Motor neuron (in vitro differentiated cells): ENCODE measurements at regions not wholly inside any gene's neighbourhood (a gene's known extent, or its start where the extent isn't known, plus 50 kb on each side); places are given as distances from the start of the nearest gene placed in this dataset.

Source experiments
- ATAC-seq, 8 experiments: fragments of 200-7000 bp; cut with Tn5 transposase; replicated peaks in 6 of 8; 2 replicates each; pipeline ENCODE4 v1.8.0; 2021; ENCODE audit warnings: mild to moderate bottlenecking in 8 of 8, moderate library complexity in 8 of 8
- H3K27ac ChIP-seq, 2 donors: fragments of 250-450 bp; sonication (Bioruptor Pico); 2 replicates each; pipeline ENCODE4 v1.9.0; 2021; ENCODE audit warnings: antibody characterized with exemption in 2 of 2, mild to moderate bottlenecking in 2 of 2, moderate library complexity in 1 of 2
- H3K4me1 ChIP-seq, 2 donors: fragments of 250-450 bp; sonication (Bioruptor Pico); replicated peaks in 1 of 2; 2 replicates each; pipeline ENCODE4 v1.6.1; 2021; ENCODE audit warnings: antibody characterized with exemption in 2 of 2, mild to moderate bottlenecking in 2 of 2, moderate library complexity in 1 of 2
- H3K4me3 ChIP-seq, 5 donors: fragments of 250-450 bp; sonication (Bioruptor Pico); 2 replicates each; pipeline ENCODE4 v1.9.0; 2021; ENCODE audit warnings: antibody characterized with exemption in 5 of 5, mild to moderate bottlenecking in 5 of 5, moderate library complexity in 4 of 5
- WGBS, 10 experiments: fragments of 450-650 bp; shearing (Covaris generic); methylation state at CpG; one replicate each; pipeline ENCODE4 v1.0.0; 2022; 5-methylcytosine and 5-hydroxymethylcytosine counted together
- in situ Hi-C, 9 experiments: fragments of 400-800 bp; cut with MboI; loops; one replicate each; pipeline ENCODE4 v1.15.0; 2021; ENCODE audit warnings: low sequenced_read_pairs in 9 of 9, low pct_unique_long_range_greater_than_20kb in 2 of 9; ENCODE audit not compliant: unreplicated experiment in 9 of 9

DNA sequence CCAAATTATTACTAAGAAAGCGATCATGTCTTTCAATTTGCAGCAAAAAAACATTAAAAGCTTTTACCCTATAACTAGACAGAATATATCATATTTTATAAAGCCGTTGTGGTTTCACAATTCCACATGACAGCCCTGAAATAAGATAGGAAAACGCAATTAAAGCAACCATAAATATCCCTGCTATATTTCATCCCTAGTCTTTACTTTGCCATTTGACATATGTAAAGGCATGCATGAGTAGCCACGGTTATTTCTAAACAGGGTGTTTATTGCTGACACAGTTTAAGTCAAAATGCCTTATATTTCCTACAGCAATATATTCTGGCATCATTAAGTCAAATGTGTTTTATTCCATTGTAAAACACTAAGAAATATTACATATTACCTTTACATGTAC lies 239.9 kb downstream of the DSEL start:
- Histone ChIP-seq H3K4me1 (no peaks in the 10 kb centered on the region), H3K4me3 (no peak overlapping the region), H3K27ac (no peak overlapping the region)
- 27 to 89% (median 67%) methylated on average over 3 to 4 of the region's 4 CpGs for WGBS, 10 experiments
- in situ Hi-C loops, result no loop called here
- ATAC-seq, result peak in 5 of 8 experiments; percentile 47 to 87 (median 79)

DNA sequence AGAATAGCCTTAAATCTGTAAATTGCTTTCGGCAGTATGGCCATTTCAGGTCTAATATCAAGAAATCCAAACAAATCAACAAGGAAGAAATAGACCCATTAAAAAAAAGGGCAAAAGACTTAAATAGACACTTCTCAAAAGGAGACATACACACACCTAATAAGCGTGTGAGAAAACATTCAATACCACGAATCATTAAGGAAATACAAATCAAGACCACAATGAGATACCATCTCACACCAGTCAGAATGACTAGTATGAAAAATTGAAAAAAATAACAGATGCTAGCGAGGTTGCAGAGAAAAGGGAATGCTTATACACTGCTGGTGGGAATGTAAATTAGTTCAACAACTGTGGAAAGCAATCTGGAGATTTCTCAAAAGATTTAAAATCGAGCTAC lies 243.2 kb downstream of the DSEL start:
- 68 to 100% (median 93%) methylated on average over 2 to 5 of the region's 5 CpGs for WGBS, 10 experiments
- no peak overlapping the region for H3K27ac ChIP-seq
- H3K4me3 ChIP-seq, result no peak overlapping the region
- in situ Hi-C loops, result no loop called here
- no peaks in the 10 kb centered on the region for H3K4me1 ChIP-seq
- no peak for ATAC-seq

DNA sequence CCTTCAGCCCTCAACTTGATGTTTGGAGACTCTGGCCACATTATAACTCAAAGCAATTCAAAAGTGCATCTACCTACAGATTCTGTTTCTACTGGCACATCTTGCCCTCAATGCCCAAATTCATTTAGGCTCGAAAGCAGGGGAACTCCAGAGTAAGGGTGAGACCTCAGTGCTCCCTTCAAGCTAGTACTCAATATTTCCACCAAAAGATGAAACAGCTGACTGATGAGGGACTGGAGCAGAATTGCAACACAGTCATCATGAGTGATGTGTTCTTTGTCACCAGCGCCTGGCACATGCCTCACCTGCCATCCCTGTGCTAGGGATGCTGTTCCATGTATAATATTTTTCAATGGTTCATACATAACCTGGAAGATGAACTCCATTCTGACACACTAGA lies 247.3 kb downstream of the DSEL start:
- in situ Hi-C loops, result no loop called here
- ATAC-seq, result no peak
- 60 to 100% (median 89%) methylated on average over 1 to 2 of the region's 2 CpGs; no CpG with 5 or more reads in 4 of the 10 experiments for WGBS, 10 experiments

DNA sequence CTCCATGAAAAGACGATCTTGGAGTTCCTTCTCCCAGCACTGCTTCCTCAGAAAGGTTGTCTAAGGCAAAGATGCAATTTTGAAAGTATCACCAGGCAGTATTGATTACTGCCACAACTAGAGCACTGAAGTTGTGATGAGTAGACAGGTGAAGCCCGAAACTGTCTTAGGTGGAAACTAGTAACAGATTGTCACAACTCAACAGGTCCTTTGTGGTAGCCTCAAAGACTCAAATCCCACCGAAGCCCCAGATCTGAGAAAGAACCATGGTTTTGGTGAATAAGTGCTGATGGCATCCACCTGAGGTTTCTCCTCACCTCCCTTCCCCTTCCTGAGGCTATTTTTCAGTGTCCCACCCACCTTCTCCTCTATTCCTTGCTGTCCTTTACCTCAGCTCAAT lies 248.0 kb downstream of the DSEL start:
- WGBS, 10 experiments, result 40 to 100% (median 83%) methylated on average over 1 to 3 of the region's 3 CpGs; no CpG with 5 or more reads in 2 of the 10 experiments
- in situ Hi-C loops, result no loop called here
- Histone ChIP-seq H3K4me3 (no peak overlapping the region), H3K4me1 (peaks cover 4 to 13% of the 10 kb centered on the region in 2 donors), H3K27ac (no peak overlapping the region)
- ATAC-seq, result no peak

More for the DNA sequence above, 247.3 kb downstream of the DSEL start:
- H3K27ac ChIP-seq, result no peak overlapping the region
- peaks cover 4 to 13% of the 10 kb centered on the region in 2 donors for H3K4me1 ChIP-seq
- no peak overlapping the region for H3K4me3 ChIP-seq

DNA sequence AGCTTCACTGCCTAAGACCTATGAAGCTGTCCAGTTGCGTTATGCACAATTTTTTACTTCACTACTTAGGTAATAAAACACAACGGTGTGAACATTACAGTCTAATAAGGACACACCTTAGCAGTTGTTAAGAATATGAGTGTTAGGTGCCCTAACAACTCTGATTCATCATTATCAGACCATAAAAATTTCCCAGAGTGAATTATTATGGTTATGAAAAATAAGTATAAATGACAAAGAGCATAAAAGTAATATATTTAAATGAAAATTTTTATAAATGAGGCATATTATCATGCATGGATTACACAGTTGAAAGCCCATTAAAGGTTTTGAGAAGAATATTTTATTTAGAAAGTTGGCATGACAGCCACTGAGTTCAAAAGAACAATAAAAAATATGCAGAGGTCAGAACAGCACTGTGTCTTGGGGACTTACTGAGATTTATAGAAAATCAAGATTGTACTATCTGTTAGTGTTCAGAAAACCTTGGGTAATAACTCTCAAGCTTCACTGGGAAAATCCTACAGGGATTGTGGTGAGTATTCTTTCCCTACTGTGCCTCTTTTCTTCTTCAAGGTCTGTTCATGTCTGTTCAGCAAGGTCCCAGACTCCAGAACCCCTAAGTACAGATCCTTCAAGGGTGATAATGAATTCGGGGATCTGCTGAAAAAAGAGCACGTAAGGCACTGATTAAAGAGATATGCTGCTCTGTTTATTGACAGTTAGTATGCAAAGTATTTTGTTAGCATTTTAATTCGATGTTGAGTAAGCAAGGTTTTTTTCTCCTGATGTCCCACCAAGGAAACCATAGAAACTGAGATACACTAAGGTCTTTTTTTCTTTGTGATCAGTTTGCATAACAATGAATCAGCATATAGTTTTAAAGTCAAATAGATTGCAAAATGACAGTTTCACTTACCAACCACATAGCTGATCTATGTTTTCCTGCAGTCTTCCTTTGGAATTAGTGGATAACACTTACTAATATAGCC lies 250.0 kb downstream of the DSEL start:
- ATAC-seq, result peak in 6 of 8 experiments; percentile 18 to 86 (median 54)
- in situ Hi-C loops, result no loop called here
- H3K27ac ChIP-seq, result no peak overlapping the region
- 6 to 100% (median 47%) methylated on average over 1 to 5 of the region's 5 CpGs; no CpG with 5 or more reads in 1 of the 10 experiments for WGBS, 10 experiments
- peaks cover 4 to 17% of the 10 kb centered on the region in 2 donors for H3K4me1 ChIP-seq
- H3K4me3 ChIP-seq, result no peak overlapping the region

DNA sequence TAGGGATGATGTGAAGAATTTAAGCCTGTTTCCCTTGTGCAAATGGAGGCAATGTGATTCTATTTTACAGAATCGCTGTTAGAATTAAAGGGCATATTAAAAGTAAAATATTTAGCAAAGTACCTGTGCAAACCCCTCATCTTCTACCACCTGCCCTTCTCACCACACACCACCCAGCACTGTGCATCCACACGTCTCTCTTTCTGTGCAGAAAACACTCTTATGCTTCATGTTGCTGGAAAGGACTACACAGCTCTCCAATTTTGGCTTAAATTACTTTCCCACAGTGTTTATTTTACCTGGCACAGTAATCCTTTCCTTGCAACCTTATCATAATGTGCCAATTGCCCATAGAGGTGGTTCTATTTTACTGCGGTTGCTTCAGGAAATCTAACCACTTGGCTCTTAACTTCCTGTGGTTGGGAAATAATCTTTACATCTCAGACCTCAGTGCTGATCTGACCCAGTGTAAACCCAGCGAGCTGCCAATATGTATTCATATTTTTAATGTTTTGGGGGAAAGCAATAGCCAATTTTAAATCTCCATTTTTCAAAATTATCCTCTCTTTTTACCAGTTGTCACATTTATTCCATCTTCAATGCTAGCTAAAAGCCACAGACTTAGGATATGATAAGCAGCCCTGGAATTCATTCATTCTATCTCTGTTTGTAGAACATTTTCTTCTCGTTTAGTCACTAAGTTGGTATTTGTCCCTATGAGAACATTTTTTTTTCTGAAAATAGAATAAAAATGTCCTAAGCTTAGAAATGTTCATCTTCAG lies 250.9 kb downstream of the DSEL start:
- WGBS, 10 experiments, result 0 to 100% (median 86%) methylated on average over 1 to 5 of the region's 5 CpGs
- Histone ChIP-seq H3K4me3 (no peak overlapping the region), H3K4me1 (peaks cover 4 to 17% of the 10 kb centered on the region in 2 donors), H3K27ac (no peak overlapping the region)
- no peak for ATAC-seq
- in situ Hi-C loops, result no loop called here

DNA sequence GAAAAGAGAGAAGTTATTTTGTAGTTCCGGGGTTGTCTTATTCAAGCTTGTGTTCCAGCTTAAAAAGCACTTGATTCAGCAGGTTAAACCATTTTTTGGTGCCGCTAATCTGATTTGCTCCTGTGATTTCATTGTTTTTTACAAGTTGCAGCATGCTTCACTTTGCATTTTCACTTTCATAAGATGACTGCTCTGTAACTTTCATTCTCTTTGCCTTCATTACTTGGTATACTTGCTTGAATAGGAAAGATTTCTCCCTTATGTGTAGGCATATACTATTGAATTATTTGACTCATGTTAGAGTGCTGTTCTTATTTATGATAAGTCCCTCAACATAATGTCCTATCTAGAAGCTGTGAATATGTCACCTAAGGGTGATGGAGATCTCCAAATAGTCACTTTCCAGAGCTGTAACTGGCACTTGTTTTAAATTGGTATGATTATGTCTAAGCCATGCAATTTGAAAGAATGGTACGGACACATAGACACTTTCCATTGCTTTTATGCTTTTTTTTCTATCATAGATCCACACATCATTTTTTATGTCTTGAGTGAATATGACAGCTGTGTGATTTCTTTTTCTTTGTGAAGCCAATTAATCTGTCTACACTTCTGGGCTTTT lies 254.5 kb downstream of the DSEL start:
- H3K4me3 ChIP-seq, result no peak overlapping the region
- peaks cover 4 to 14% of the 10 kb centered on the region in 2 donors for H3K4me1 ChIP-seq
- no peak overlapping the region for H3K27ac ChIP-seq
- in situ Hi-C loops, result no loop called here
- WGBS, 10 experiments, result 63 to 96% (median 85%) methylated on average over 1 to 3 of the region's 3 CpGs
- ATAC-seq, result peak in 1 of 8 experiments; percentile 21

DNA sequence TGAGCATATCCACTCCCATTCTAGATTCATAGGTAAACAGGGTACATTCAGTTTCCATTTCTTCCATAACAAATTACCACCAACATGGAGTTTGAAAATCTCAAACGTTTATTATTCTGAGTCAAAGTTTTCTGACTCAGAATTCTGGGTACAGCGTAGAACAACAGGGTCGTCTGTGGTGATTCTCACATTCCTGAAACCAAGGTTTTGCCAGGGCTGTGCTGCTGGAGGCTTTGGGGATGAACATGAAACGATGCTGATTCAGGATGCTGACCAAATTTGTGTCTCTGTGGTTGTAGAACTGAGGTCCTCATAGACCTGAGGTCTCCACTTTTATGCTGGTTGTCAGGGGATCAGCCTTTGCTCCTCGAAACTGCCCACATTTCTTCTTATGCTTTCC lies 255.7 kb downstream of the DSEL start:
- ATAC-seq, result no peak
- Histone ChIP-seq H3K4me3 (no peak overlapping the region), H3K4me1 (peaks cover 0 to 4% of the 10 kb centered on the region in 2 donors), H3K27ac (no peak overlapping the region)
- in situ Hi-C loops, result no loop called here
- 50 to 100% (median 90%) methylated on average over 1 to 3 of the region's 5 CpGs; no CpG with 5 or more reads in 5 of the 10 experiments for WGBS, 10 experiments

DNA sequence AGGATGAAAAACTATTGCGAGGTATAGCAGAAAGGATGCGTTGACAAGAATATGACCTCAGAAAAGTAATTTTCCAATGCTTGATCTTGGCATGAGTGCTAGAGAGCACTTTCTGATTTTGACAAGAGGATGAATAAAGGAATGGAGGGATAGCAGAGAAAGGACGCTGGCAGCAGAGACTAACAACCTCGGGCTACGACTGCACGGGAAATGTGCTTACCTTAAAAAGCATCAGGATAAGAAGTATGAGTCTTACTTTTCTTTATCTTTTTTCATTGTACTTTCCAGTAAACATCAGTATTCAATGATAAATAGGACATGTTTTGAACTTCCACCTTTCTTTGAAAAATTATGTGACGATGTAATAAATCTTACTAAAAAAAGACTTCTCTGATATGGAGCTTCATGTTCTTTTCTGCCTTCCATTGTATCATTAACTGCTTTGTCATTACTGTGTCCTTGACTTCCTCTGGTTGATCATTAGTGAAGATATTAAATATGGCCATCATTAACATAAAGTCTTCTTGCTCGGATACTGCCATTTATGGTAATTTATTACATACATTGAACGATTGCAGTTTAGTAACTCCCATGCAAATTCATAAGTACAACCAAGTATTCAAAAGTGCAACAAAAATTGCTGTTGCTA lies 265.6 kb downstream of the DSEL start:
- no peak overlapping the region for H3K4me3 ChIP-seq
- WGBS, 10 experiments, result 74 to 97% (median 81%) methylated on average over 5 to 9 of the region's 9 CpGs; no CpG with 5 or more reads in 1 of the 10 experiments
- H3K27ac ChIP-seq, result no peak overlapping the region
- in situ Hi-C loops, result no loop called here
- H3K4me1 ChIP-seq, result peaks cover 0 to 5% of the 10 kb centered on the region in 2 donors
- peak in 4 of 8 experiments; percentile 39 to 74 (median 68) for ATAC-seq

DNA sequence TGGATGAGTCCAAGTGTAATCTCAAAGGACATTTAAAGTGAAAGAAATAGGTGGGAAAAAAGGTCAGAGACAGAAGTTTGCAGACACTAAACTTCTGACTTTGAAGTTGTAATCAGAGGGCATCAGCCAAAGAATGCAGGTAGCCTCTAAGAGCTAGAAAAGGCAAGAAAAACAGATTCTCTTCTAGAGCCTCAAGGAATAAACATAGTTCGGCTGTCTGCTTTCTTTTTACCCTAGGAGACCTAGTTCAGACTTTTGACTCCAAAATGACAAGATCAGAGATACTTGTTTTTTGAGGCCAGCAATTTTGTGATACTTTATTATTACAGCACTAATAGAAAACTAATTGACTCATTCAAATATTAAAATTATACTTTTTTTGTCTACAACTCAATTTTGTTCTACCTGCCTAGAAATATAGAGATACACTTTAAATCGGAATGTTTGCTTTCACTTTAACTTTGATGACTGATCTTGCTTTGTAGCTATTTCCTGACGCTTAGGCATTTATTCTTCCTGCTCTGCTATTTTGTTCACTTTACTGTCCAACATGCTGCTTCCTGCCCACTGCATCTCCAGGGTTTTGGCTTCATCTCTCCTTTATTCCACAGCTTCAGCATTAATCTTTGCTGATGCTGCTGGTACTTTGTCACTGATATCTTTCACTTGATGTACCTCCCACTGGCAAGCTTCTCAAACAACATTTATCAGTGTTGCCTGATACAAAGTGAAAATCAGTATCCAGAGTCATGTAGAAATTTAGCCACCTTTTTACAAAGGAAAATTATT lies 272.5 kb downstream of the DSEL start:
- in situ Hi-C loops, result loop anchor here in 1 of 9 experiments (25.0 kb wide), 1 partner anchor 1418 kb away; no protein-coding TSS in a partner anchor
- ATAC-seq, result peak in 1 of 8 experiments; percentile 29
- WGBS, 10 experiments, result 0 to 100% (median 75%) methylated on average over 1 to 3 of the region's 3 CpGs; no CpG with 5 or more reads in 1 of the 10 experiments
- H3K4me1 ChIP-seq, result peaks cover 0 to 10% of the 10 kb centered on the region in 2 donors
- H3K4me3 ChIP-seq, result no peak overlapping the region
- H3K27ac ChIP-seq, result no peak overlapping the region

DNA sequence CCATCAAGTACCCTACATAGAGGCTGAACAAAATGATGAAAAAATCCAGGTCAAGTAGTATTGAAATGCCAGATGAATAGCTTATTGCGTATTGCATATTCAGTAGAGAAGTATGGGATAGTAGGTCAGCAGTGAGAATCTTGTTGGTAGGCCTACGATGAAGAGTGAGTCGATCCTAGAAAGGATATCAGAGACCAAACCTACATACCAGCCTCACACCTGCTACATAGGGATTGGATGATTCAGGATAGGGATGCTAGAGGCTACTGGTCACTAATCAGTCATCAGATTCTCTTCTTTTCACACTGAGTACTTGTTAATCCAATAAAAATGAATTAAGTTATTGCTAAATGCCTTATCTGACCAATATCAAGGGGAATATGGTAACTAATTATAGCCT lies 274.5 kb downstream of the DSEL start:
- Histone ChIP-seq H3K4me1 (peaks cover 0 to 10% of the 10 kb centered on the region in 2 donors), H3K4me3 (no peak overlapping the region), H3K27ac (no peak overlapping the region)
- in situ Hi-C loops, result loop anchor here in 1 of 9 experiments (25.0 kb wide), 1 partner anchor 1420 kb away; no protein-coding TSS in a partner anchor
- WGBS, 10 experiments, result 67 to 100% (median 97%) methylated on average over 1 to 3 of the region's 3 CpGs
- no peak for ATAC-seq
